ENCODE measurements at regions not wholly inside any gene's neighbourhood (a gene's known extent, or its start where the extent isn't known, plus 50 kb on each side); places are given as distances from the start of the nearest gene placed in this dataset.

DNA sequence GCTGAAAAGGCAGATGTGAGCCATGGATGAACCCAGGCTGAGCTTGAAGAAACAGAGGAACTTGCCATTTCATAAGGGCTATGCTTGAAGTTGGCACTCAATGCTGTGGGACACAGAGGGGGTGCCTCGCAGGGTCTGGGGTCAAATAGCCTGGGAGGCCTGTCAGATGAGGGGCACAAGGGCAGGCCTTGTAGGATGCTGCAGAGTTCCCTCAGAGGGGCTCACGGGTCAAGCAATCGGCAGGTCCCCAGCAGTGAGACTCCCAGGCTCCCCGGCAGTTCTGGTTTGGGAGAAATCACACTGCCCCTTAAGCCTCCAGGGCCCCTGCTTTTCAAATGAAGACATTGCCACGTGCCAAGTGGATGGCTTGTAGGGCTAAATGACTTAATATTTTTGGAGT, 116.7 kb upstream of the GRIK3 start:
- Histone ChIP-seq H3K9ac (ENCODE audit: insufficient read length, low read depth) (no peak overlapping the region), H3K9me3 (ENCODE audit: insufficient read depth, low read length) (peaks cover 9% of the 10 kb centered on the region; the same call in 1 of the 2 replicates), H3K4me1 (ENCODE audit: insufficient read depth, insufficient read length) (no peaks in the 10 kb centered on the region), H3K4me3 (ENCODE audit: insufficient read length, low read depth) (no peak overlapping the region), H3K27me3 (ENCODE audit: insufficient read depth, insufficient read length) (no peaks in the 10 kb centered on the region), H3K36me3 (ENCODE audit: insufficient read depth, insufficient read length, low read length) (no peaks in the 10 kb centered on the region)
- TF ChIP-seq YY1 (IDR thresholded peaks at IDR 0.05; ENCODE audit: insufficient read depth, insufficient read length) (no peak), SUZ12 (IDR thresholded peaks at IDR 0.05; ENCODE audit: extremely low read depth, insufficient read depth, insufficient read length) (no peak), ZNF274 (IDR thresholded peaks at IDR 0.05; ENCODE audit: low read depth, low read length) (no peak)
- DNase-seq (ENCODE audit: low read depth, low spot score), result no peak

DNA sequence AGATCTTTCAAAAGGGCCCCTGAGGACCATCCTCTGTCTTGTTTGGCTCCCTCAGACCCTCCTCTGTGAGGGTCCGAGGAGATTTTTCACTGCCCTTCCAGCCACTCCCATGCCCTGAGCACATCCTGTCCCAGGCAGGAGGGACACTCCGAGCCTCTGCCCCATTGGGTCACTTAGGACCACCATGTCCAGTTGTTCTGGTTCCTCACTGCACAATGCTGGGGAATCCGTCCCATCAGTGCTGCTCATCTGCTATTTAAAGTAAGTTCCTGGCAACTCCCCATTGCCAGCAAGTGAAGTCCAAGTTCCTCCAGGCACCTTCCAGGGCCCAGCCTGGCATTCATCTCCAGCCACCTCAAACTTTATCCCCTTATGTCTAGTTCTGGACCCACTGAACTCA, 117.5 kb upstream of the GRIK3 start:
- H3K4me1 ChIP-seq (ENCODE audit: insufficient read depth, insufficient read length), result no peaks in the 10 kb centered on the region
- no peak for DNase-seq (ENCODE audit: low read depth, low spot score)
- no peak overlapping the region for H3K9ac ChIP-seq (ENCODE audit: insufficient read length, low read depth)
- TF ChIP-seq ZNF274 (IDR thresholded peaks at IDR 0.05; ENCODE audit: low read depth, low read length), result no peak
- TF ChIP-seq SUZ12 (IDR thresholded peaks at IDR 0.05; ENCODE audit: extremely low read depth, insufficient read depth, insufficient read length), result no peak
- TF ChIP-seq YY1 (IDR thresholded peaks at IDR 0.05; ENCODE audit: insufficient read depth, insufficient read length), result no peak
- no peaks in the 10 kb centered on the region for H3K27me3 ChIP-seq (ENCODE audit: insufficient read depth, insufficient read length)
- no peaks in the 10 kb centered on the region for H3K36me3 ChIP-seq (ENCODE audit: insufficient read depth, insufficient read length, low read length)
- H3K9me3 ChIP-seq (ENCODE audit: insufficient read depth, low read length), result peaks cover 9% of the 10 kb centered on the region; the same call in 1 of the 2 replicates
- no peak overlapping the region for H3K4me3 ChIP-seq (ENCODE audit: insufficient read length, low read depth)

DNA sequence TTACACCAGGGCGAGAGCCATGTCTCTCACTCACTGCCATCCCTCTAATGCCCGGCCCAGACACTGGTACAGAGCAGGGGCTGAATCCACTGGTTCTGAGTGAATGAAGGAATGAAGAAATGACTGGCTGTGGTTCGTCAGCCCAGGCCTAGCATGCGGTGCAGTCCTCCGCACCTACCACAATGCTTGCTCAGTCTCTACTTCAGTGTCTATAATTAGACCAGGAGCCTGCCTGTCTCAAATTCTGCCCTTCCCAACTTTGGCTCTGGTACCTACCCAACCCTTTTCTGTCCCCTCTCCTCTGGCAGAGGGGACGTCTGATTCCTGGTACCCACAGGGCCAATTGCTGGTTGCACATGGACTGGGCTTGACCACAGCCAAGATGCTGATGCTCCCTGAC, 118.2 kb upstream of the GRIK3 start:
- no peak overlapping the region for H3K4me3 ChIP-seq (ENCODE audit: insufficient read length, low read depth)
- DNase-seq (ENCODE audit: low read depth, low spot score), result no peak
- H3K4me1 ChIP-seq (ENCODE audit: insufficient read depth, insufficient read length), result no peaks in the 10 kb centered on the region
- no peaks in the 10 kb centered on the region for H3K36me3 ChIP-seq (ENCODE audit: insufficient read depth, insufficient read length, low read length)
- H3K9me3 ChIP-seq (ENCODE audit: insufficient read depth, low read length), result peaks cover 9% of the 10 kb centered on the region; the same call in 1 of the 2 replicates
- TF ChIP-seq YY1 (IDR thresholded peaks at IDR 0.05; ENCODE audit: insufficient read depth, insufficient read length) (no peak), SUZ12 (IDR thresholded peaks at IDR 0.05; ENCODE audit: extremely low read depth, insufficient read depth, insufficient read length) (no peak), ZNF274 (IDR thresholded peaks at IDR 0.05; ENCODE audit: low read depth, low read length) (no peak)
- no peak overlapping the region for H3K9ac ChIP-seq (ENCODE audit: insufficient read length, low read depth)
- no peaks in the 10 kb centered on the region for H3K27me3 ChIP-seq (ENCODE audit: insufficient read depth, insufficient read length)

DNA sequence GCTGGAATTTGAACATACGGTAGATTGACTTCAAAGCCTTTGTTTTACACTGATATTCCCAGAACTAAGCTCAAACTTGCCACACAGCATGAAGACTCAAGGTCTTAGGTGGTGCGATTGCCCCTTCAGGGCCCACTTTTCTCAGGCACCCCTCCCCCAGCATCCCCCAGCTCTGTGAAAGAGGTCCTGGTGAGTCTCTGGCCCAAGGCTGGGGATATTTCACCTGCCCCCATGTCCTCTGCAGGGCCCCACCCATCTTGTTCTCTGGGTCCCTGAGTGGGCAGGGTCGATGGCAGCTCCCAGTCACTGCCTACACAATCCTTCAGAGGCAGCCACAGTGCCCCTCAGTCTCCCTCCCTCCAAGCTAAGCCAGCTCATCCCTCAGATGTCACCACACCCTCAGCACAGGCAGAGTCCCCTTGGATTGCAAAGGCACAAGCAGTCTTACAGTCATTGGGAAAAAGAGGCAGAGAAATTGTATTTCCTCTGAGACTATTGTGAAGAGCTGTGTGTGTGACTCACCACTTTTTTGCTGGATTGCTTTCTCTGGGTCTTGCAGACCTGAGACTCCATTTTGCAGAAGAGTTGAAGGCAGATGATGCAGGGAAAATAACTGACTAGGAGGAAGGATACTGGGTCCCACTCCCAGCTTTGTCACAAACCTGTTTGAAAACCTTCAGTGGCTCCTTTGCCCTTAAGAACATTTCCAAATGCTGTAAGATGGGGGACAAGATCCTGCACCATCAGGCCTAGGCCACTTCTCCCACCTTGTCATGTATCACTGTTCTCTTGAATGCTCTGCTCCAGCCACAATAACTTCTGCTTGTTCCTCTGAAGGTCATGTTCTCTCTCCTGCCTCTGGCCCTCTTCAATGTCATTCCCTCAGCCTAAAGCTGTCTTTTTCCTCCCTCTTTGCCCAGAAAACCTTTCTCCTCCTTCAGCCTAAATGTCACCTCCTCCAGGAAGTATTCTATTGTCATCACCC, 119.1 kb upstream of the GRIK3 start:
- H3K4me1 ChIP-seq (ENCODE audit: insufficient read depth, insufficient read length), result no peaks in the 10 kb centered on the region
- H3K4me3 ChIP-seq (ENCODE audit: insufficient read length, low read depth), result no peak overlapping the region
- H3K36me3 ChIP-seq (ENCODE audit: insufficient read depth, insufficient read length, low read length), result no peaks in the 10 kb centered on the region
- no peaks in the 10 kb centered on the region for H3K27me3 ChIP-seq (ENCODE audit: insufficient read depth, insufficient read length)
- H3K9me3 ChIP-seq (ENCODE audit: insufficient read depth, low read length), result peaks cover 9% of the 10 kb centered on the region; the same call in 1 of the 2 replicates
- H3K9ac ChIP-seq (ENCODE audit: insufficient read length, low read depth), result no peak overlapping the region
- TF ChIP-seq ZNF274 (IDR thresholded peaks at IDR 0.05; ENCODE audit: low read depth, low read length) (no peak), SUZ12 (IDR thresholded peaks at IDR 0.05; ENCODE audit: extremely low read depth, insufficient read depth, insufficient read length) (no peak), YY1 (IDR thresholded peaks at IDR 0.05; ENCODE audit: insufficient read depth, insufficient read length) (no peak)
- DNase-seq (ENCODE audit: low read depth, low spot score), result no peak

DNA sequence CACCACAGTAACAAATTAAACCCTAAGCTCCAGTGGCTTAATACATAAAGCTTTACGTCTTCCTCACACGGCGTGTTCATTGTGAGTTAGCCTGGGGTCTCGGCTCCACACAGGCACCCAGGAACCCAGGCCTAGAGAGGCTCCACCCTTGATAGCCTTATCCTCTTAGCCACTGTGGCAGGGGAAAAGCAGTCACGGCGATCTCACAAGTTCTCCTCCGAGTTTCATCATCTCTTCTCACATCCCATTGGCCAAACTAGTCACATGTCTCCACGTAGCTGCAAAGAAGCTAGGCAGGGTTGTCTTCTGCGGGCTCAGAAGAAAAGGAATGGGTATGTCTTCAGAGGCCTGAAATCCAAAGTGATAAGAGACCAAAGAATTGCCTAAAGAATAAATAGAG, 122.3 kb upstream of the GRIK3 start:
- Histone ChIP-seq H3K27me3 (ENCODE audit: insufficient read depth, insufficient read length) (no peaks in the 10 kb centered on the region), H3K4me3 (ENCODE audit: insufficient read length, low read depth) (no peak overlapping the region), H3K36me3 (ENCODE audit: insufficient read depth, insufficient read length, low read length) (no peaks in the 10 kb centered on the region), H3K9ac (ENCODE audit: insufficient read length, low read depth) (no peak overlapping the region), H3K9me3 (ENCODE audit: insufficient read depth, low read length) (peaks cover 19% of the 10 kb centered on the region; the same call in 1 of the 2 replicates), H3K4me1 (ENCODE audit: insufficient read depth, insufficient read length) (no peaks in the 10 kb centered on the region)
- DNase-seq (ENCODE audit: low read depth, low spot score), result no peak
- no peak for TF ChIP-seq YY1 (IDR thresholded peaks at IDR 0.05; ENCODE audit: insufficient read depth, insufficient read length)
- TF ChIP-seq ZNF274 (IDR thresholded peaks at IDR 0.05; ENCODE audit: low read depth, low read length), result no peak
- no peak for TF ChIP-seq SUZ12 (IDR thresholded peaks at IDR 0.05; ENCODE audit: extremely low read depth, insufficient read depth, insufficient read length)

DNA sequence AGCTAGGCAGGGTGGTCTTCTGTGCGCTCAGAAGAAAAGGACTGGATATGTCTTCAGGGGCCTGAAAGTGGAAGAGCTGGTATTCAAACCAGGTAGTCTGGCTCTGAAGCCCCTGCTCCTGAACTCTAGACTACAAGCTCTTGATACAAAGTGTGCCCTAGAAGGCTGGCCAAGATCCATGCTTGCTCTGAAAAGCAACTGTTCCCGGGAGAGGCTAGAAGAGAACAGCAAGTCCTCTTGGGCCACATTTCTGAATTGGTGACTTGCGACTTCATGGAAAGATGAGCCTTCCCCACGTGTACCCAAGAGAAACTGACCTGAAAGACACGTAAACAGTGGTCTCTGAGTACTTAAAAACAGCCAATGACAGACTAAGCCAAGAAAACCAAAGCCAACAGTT, 123.3 kb upstream of the GRIK3 start:
- TF ChIP-seq ZNF274 (IDR thresholded peaks at IDR 0.05; ENCODE audit: low read depth, low read length) (no peak), SUZ12 (IDR thresholded peaks at IDR 0.05; ENCODE audit: extremely low read depth, insufficient read depth, insufficient read length) (no peak)
- H3K4me1 ChIP-seq (ENCODE audit: insufficient read depth, insufficient read length), result no peaks in the 10 kb centered on the region
- H3K4me3 ChIP-seq (ENCODE audit: insufficient read length, low read depth), result no peak overlapping the region

DNA sequence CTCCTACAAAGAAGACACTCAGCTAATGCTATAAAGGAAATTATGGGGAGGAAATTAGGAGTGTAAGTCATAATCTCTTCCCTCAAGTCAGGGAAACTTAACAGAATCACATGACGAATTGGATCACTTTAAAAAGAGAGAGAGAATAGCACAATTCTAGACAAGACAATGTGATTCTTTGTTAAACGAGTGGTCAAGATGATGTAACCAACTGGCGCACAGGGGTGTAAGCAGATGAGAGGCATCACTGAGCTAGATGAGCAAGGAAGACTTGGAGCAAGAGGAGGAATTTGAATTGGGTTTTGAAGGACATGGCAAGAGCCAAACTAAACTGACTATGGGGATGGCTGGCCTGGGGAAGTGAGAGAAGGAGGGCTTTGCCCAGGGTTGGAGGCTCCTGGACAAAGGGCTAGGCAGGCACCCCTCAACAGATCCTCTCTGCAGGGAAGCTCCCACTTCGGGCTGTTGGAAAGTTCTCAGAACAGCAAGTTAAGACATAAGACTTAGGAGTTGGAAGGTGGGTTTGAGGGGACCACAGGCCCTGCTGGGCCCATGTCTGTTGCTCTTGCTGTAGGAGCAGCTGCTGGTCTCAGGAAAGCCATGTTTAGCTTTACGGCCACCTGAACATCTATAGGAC, 123.9 kb upstream of the GRIK3 start:
- TF ChIP-seq YY1 (IDR thresholded peaks at IDR 0.05; ENCODE audit: insufficient read depth, insufficient read length) (no peak), SUZ12 (IDR thresholded peaks at IDR 0.05; ENCODE audit: extremely low read depth, insufficient read depth, insufficient read length) (no peak), ZNF274 (IDR thresholded peaks at IDR 0.05; ENCODE audit: low read depth, low read length) (no peak)
- Histone ChIP-seq H3K4me3 (ENCODE audit: insufficient read length, low read depth) (no peak overlapping the region), H3K27me3 (ENCODE audit: insufficient read depth, insufficient read length) (no peaks in the 10 kb centered on the region), H3K9me3 (ENCODE audit: insufficient read depth, low read length) (peaks cover 29% of the 10 kb centered on the region), H3K36me3 (ENCODE audit: insufficient read depth, insufficient read length, low read length) (no peaks in the 10 kb centered on the region), H3K9ac (ENCODE audit: insufficient read length, low read depth) (no peak overlapping the region), H3K4me1 (ENCODE audit: insufficient read depth, insufficient read length) (no peaks in the 10 kb centered on the region)
- DNase-seq (ENCODE audit: low read depth, low spot score), result no peak

More for the DNA sequence above, 123.3 kb upstream of the GRIK3 start:
- no peaks in the 10 kb centered on the region for H3K36me3 ChIP-seq (ENCODE audit: insufficient read depth, insufficient read length, low read length)
- DNase-seq (ENCODE audit: low read depth, low spot score), result no peak
- no peaks in the 10 kb centered on the region for H3K27me3 ChIP-seq (ENCODE audit: insufficient read depth, insufficient read length)
- H3K9ac ChIP-seq (ENCODE audit: insufficient read length, low read depth), result no peak overlapping the region
- peaks cover 27% of the 10 kb centered on the region for H3K9me3 ChIP-seq (ENCODE audit: insufficient read depth, low read length)
